ENCODE measurements at regions not wholly inside any gene's neighbourhood (a gene's known extent, or its start where the extent isn't known, plus 50 kb on each side); places are given as distances from the start of the nearest gene placed in this dataset.

- Mint-ChIP-seq H3K9me3 (ENCODE audit: low read depth) (peaks cover 3% of the 10 kb centered on the region), H3K36me3 (ENCODE audit: low read depth) (no peaks in the 10 kb centered on the region), H3K27ac (ENCODE audit: unreplicated experiment) (no peak overlapping the region), H3K4me3 (ENCODE audit: unreplicated experiment) (no peak overlapping the region), H3K27me3 (ENCODE audit: low read depth) (peaks cover 11% of the 10 kb centered on the region), H3K4me1 (ENCODE audit: low read depth) (peaks cover 2% of the 10 kb centered on the region)
- TF ChIP-seq CTCF (IDR thresholded peaks at IDR 0.05) = no peak
- DNase-seq (ENCODE audit: low spot score) = no peak
These were observed 52.7 kb upstream of the CCNG1 start for GRCh38 chr5:163384669-163385068.

- Mint-ChIP-seq H3K27ac (ENCODE audit: unreplicated experiment) (no peak overlapping the region), H3K9me3 (ENCODE audit: low read depth) (peaks cover 4% of the 10 kb centered on the region), H3K4me1 (ENCODE audit: low read depth) (no peaks in the 10 kb centered on the region), H3K4me3 (ENCODE audit: unreplicated experiment) (no peak overlapping the region), H3K36me3 (ENCODE audit: low read depth) (no peaks in the 10 kb centered on the region), H3K27me3 (ENCODE audit: low read depth) (peaks cover 11% of the 10 kb centered on the region)
- no peak for DNase-seq (ENCODE audit: low spot score)
- TF ChIP-seq CTCF (IDR thresholded peaks at IDR 0.05) = no peak
These were observed 52.1 kb upstream of the CCNG1 start for GRCh38 chr5:163385271-163385670.

GRCh38 chr5:163385824-163386223 lies 51.6 kb upstream of the CCNG1 start:
- Mint-ChIP-seq H3K4me3 (ENCODE audit: unreplicated experiment) (no peak overlapping the region), H3K9me3 (ENCODE audit: low read depth) (peaks cover 7% of the 10 kb centered on the region), H3K4me1 (ENCODE audit: low read depth) (no peaks in the 10 kb centered on the region), H3K36me3 (ENCODE audit: low read depth) (no peaks in the 10 kb centered on the region), H3K27me3 (ENCODE audit: low read depth) (peaks cover 11% of the 10 kb centered on the region), H3K27ac (ENCODE audit: unreplicated experiment) (no peak overlapping the region)
- TF ChIP-seq CTCF (IDR thresholded peaks at IDR 0.05) = no peak
- DNase-seq (ENCODE audit: low spot score) = no peak

- no peaks in the 10 kb centered on the region for H3K4me1 Mint-ChIP-seq (ENCODE audit: low read depth)
- H3K27ac Mint-ChIP-seq (ENCODE audit: unreplicated experiment) = no peak overlapping the region
- peaks cover 7% of the 10 kb centered on the region for H3K9me3 Mint-ChIP-seq (ENCODE audit: low read depth)
- H3K36me3 Mint-ChIP-seq (ENCODE audit: low read depth) = no peaks in the 10 kb centered on the region
- no peak overlapping the region for H3K4me3 Mint-ChIP-seq (ENCODE audit: unreplicated experiment)
- no peak for TF ChIP-seq CTCF (IDR thresholded peaks at IDR 0.05)
- no peak for DNase-seq (ENCODE audit: low spot score)
- H3K27me3 Mint-ChIP-seq (ENCODE audit: low read depth) = peaks cover 11% of the 10 kb centered on the region
These were observed 51.0 kb upstream of the CCNG1 start for GRCh38 chr5:163386352-163386751.

GRCh38 chr5:163387589-163388343 lies 49.6 kb upstream of the CCNG1 start:
- TF ChIP-seq CTCF (IDR thresholded peaks at IDR 0.05) = no peak

More at GRCh38 chr5:163387589-163388343, 49.6 kb upstream of the CCNG1 start:
- Mint-ChIP-seq H3K27me3 (ENCODE audit: low read depth) (peaks cover 11% of the 10 kb centered on the region), H3K4me1 (ENCODE audit: low read depth) (no peaks in the 10 kb centered on the region), H3K9me3 (ENCODE audit: low read depth) (peaks cover 7% of the 10 kb centered on the region), H3K27ac (ENCODE audit: unreplicated experiment) (no peak overlapping the region), H3K4me3 (ENCODE audit: unreplicated experiment) (no peak overlapping the region), H3K36me3 (ENCODE audit: low read depth) (no peaks in the 10 kb centered on the region)
- DNase-seq (ENCODE audit: low spot score) = no peak

Data from chondrocyte (in vitro differentiated cells).